ENCODE measurements at regions not wholly inside any gene's neighbourhood (a gene's known extent, or its start where the extent isn't known, plus 50 kb on each side); places are given as distances from the start of the nearest gene placed in this dataset.

DNA sequence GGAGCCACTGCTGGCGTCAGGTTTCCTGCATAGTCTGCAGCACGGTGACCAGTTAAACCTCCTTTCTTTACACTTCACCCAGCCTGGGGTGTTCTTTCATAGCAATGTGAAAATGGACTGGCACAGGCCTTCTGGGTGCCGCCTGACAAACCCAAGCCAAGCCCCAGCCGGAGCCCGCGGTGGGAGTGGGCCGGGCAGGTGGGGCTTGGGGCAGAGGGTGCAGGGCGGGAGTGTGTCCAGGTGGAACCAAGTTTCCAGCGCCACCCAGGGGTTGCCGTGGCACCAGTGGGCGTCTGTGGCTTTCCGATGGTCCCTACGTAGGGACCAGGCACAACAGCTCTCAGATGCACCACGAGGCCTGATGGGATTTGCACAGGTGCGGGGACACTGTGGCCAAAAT lies 75.8 kb downstream of the RTP5 start:
- TF ChIP-seq POLR2A (IDR thresholded peaks at IDR 0.05): no peak
- no peak for TF ChIP-seq CTCF (IDR thresholded peaks at IDR 0.05)
- TF ChIP-seq EP300 (IDR thresholded peaks at IDR 0.05): no peak

All from gastroesophageal sphincter (tissue), 3 donors.